ENCODE measurements at regions not wholly inside any gene's neighbourhood (a gene's known extent, or its start where the extent isn't known, plus 50 kb on each side); places are given as distances from the start of the nearest gene placed in this dataset.

DNA sequence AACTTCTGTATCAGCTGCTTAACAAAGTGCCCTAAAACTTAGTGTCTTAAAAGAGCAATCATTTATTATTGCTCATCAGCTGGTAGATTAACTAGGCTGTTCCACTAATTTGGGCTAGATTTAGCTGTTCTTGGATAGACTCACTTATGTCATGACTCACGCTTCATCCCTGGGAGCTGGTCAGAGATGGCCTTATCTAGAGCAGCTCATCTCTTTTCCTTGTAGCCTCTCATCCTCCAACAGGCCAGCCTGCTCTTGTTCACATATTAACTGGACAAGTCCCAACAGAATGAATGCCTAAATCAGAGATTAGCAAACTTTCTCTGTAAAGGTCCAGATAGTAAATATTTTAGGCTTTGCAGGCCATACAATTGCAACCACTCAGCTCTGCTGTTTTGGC is 66.9 kb upstream of the PLAAT1 start:
- TF ChIP-seq POLR2AphosphoS5 (IDR thresholded peaks at IDR 0.05): no peak
- TF ChIP-seq, protein P1, sequence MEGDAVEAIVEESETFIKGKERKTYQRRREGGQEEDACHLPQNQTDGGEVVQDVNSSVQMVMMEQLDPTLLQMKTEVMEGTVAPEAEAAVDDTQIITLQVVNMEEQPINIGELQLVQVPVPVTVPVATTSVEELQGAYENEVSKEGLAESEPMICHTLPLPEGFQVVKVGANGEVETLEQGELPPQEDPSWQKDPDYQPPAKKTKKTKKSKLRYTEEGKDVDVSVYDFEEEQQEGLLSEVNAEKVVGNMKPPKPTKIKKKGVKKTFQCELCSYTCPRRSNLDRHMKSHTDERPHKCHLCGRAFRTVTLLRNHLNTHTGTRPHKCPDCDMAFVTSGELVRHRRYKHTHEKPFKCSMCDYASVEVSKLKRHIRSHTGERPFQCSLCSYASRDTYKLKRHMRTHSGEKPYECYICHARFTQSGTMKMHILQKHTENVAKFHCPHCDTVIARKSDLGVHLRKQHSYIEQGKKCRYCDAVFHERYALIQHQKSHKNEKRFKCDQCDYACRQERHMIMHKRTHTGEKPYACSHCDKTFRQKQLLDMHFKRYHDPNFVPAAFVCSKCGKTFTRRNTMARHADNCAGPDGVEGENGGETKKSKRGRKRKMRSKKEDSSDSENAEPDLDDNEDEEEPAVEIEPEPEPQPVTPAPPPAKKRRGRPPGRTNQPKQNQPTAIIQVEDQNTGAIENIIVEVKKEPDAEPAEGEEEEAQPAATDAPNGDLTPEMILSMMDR (IDR thresholded peaks at IDR 0.05): no peak
- no peak for TF ChIP-seq POLR2A (IDR thresholded peaks at IDR 0.05)

Measured in prostate gland (tissue), 2 donors.